Loucy (cell line): ENCODE measurements at regions not wholly inside any gene's neighbourhood (a gene's known extent, or its start where the extent isn't known, plus 50 kb on each side); places are given as distances from the start of the nearest gene placed in this dataset.

ENCODE experiments used
- CTCF ChIP-seq: fragments of 200-600 bp; sonication (generic); conservative IDR thresholded peaks from 2 replicates; pipeline ENCODE4 v1.5.1; 2014; ENCODE audit warnings: mild to moderate bottlenecking, antibody characterized with exemption, low read length
- EZH2phosphoT487 ChIP-seq: fragments of 200-600 bp; IDR thresholded peaks from 2 replicates; pipeline ENCODE4 v1.6.1; 2018; ENCODE audit warnings: antibody characterized with exemption, mild to moderate bottlenecking, moderate library complexity, borderline replicate concordance

DNA sequence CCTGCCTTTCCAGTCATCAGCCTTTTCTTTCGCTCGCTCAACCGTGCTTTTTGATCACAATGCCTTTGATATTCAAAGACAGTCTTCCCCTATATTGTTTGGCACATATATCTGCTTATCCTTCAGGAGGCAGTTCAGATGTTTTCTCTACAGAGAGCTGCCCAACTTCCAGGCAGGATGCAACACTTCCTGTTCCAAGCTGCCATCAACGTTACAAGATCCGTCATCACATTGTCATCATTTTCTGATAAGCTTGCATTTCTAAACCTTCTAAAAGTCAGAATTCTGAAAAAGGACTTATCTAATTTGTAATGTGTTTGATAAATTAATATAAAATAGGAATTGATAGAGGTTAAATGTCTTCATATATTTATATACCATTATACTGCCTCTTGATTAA, 574.2 kb downstream of the TBC1D4 start:
- no peak for TF ChIP-seq CTCF
- no peak for TF ChIP-seq EZH2phosphoT487
